Erythroblast (primary cell): ENCODE measurements at regions not wholly inside any gene's neighbourhood (a gene's known extent, or its start where the extent isn't known, plus 50 kb on each side); places are given as distances from the start of the nearest gene placed in this dataset.

Experiments used
- GATA1 ChIP-seq: IDR thresholded peaks from 2 replicates; pipeline ENCODE4 v1.6.1; 2011; ENCODE audit warnings: low read depth, mild to moderate bottlenecking, control low read depth, low read length, moderate library complexity
- POLR2A ChIP-seq: IDR thresholded peaks from 2 replicates; pipeline ENCODE4 v1.6.1; 2011; ENCODE audit warnings: mild to moderate bottlenecking, low read length

GRCh38 chr12:127455347-127456265 is 811.4 kb upstream of the TMEM132C start:
- TF ChIP-seq POLR2A (no peak), GATA1 (no peak)
